Loucy (cell line): ENCODE measurements at regions not wholly inside any gene's neighbourhood (a gene's known extent, or its start where the extent isn't known, plus 50 kb on each side); places are given as distances from the start of the nearest gene placed in this dataset.

Experiments
- CTCF ChIP-seq: fragments of 200-600 bp; sonication (generic); conservative IDR thresholded peaks from 2 replicates; pipeline ENCODE4 v1.5.1; 2014; ENCODE audit warnings: mild to moderate bottlenecking, antibody characterized with exemption, low read length
- EZH2phosphoT487 ChIP-seq: fragments of 200-600 bp; IDR thresholded peaks from 2 replicates; pipeline ENCODE4 v1.6.1; 2018; ENCODE audit warnings: antibody characterized with exemption, mild to moderate bottlenecking, moderate library complexity, borderline replicate concordance

GRCh38 chr3:148203297-148204010 is 494.2 kb upstream of the AGTR1 start:
- TF ChIP-seq EZH2phosphoT487 (no peak), CTCF (no peak)
